SW 1271 (cell line): ENCODE measurements at regions not wholly inside any gene's neighbourhood (a gene's known extent, or its start where the extent isn't known, plus 50 kb on each side); places are given as distances from the start of the nearest gene placed in this dataset.
A peak's percentile ranks its signal among the peaks of the same experiment; 100 is the strongest.

Experiments
- DNase-seq, 2 experiments: peaks; one replicate each; lab custom pipeline; 2025; lab: John Stamatoyannopoulos, UW

DNA sequence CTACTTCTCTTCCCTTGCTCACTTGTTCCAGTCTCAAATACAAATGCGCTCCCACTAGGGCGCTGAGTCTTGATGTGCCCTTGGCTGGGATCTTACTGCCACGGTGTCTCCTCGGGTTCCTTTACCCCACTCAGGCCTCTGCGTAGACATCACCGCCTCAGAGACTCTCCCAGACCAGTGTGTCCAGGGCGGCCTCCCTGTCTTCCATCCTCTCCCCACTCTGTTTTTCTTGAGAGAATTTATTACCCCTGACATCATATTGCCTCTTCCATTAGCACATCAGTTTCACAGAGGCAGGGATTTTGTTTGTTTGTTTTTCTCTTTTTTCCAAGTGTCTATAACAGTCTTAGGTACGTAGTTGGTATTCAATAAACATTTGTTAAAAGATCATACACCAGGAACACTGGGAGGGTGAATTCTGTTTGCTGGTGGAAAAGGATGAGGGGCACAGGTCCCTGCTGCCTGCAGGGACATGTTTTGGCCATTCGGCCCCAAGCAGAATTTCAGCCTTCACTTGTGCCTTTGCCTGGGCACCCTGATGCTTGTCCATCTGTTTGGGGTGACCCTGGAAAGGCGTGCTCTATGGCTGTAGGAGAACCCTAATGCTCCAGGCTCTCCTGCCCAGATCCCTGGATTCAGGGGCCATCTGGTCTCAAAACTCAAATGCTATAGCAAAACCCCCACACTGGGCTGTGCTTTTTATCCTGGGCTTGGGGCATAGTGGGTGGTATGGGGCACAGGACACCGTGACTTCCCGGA is 55.0 kb downstream of the RPL37A start:
- DNase-seq = no peak

DNA sequence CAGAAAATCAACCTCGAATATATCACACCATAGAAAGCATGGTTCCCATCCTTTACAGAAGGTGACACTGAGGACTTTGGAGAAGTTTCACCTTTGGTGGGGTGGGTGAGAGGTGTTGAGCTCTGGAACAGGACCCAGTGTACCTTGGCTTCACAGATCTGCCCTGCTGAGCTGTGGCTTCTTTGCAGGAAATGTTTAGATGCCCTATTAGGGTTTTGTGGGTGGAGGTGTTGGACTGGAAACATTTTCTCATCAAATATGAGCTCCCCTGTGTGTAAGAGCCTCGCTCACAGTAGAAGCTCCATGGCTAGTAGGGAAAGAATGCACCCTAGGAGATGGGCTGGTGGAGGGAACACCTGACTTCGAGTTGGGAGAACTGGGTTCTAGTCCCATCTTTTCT is 55.6 kb downstream of the RPL37A start:
- DNase-seq = no peak

- no peak for DNase-seq
Observed at GRCh38 chr2:216554755-216555154, 56.1 kb downstream of the RPL37A start.

- peak in 1 of 2 experiments; percentile 24 for DNase-seq
Observed at GRCh38 chr2:216555274-216555673, 56.6 kb downstream of the RPL37A start.

GRCh38 chr2:216556202-216556601 is 57.6 kb downstream of the RPL37A start:
- no peak for DNase-seq

DNA sequence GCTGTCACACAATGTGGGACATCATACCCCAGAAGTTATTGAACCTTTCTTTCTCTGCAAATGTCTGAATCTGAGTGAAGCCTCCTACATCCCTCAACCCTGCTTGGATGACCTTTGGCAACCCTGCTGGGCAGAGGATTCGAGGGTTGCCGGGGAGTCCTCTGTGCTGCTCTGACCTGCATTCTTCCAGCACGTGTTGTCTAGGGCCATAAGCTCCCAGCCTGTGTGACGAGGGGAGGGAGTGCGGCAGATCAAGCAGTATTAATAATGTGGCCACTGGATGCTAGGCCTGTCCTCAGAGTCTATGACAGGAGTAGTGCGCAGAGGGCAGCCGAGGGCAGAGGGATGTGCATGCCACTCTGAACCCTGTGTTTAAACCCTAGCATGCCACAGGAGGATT is 58.8 kb downstream of the RPL37A start:
- DNase-seq = no peak

- DNase-seq = no peak
Observed at GRCh38 chr2:216557820-216558219, 59.2 kb downstream of the RPL37A start.

DNA sequence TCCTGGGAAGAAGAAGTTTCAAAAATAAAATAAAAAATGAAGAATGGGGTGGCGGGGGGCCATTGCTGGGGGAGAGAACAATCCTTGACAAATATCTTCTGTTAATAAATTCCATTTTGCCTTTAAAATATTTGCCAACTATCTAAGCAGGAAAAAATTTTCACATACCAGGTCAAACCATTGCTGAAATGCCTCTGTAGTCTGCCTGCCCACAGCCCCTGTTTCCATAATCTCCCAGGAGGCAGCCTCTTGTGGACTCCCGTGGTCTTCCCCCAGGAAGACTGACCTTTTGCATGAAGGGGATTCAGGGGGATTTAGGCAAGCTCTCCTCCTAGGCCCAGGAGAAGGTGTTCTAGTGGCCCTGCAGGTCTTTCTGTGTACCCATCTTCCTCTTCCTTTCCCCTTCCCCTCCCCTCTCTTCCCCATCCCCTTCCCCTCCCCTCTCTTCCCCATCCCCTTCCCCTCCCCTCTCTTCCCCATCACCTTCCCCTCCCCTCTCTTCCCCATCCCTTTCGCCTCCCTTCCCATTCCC is 61.0 kb downstream of the RPL37A start:
- no peak for DNase-seq

DNA sequence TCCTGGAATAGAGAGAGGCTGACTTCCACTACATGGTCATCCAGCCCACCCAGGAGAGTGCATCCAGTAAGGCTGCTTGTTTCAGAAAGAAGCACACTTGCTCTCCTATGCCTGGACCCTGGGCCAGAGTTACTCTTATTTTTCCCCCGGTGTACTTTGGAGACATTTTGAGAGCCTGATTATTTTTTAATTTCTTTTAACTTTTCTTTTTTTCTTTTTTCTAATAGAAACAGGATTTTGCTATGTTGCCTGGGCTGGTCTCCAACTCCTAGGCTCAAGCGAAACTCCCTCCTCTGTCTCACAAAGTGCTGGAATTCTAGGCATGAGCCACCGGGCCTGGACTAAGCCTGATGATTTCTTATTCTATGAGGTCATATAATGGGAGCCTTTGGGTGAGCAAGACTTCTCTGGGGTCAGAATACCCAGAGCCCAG is 62.2 kb downstream of the RPL37A start:
- DNase-seq = no peak

DNA sequence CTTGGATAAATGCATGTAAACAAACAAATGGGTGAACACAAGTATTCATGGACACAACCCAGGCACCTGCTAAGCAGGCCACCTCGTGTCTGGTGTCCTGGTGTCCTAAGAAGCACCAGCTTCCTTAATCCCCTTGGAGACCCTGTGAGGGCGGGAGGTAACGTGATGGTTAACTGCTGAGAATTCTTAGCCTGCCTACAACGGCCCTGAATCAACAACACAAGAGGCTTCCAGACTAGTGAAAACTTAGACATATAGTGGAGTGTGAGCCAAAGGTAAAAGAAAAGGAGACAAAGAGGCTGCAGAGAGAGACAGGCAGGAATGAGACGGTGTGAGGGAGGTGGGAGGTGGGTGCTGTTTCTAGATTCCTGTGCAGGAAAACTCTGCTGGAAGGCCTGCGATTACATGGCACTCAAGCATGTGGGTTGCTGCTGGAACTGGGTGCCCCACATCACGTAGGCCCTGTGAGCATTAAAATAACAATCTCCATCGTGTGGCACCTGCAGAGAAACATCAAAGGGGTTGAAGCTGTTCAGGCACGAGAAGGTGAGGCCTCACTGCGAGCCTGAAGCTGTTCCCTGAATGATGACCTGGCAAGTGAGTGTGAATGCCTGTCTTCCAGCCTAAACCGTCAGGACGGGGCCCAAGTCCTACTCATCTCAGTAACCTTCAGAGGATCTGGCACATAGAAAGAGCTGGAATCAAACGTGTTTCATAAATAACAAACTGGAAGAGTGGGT is 64.2 kb downstream of the RPL37A start:
- DNase-seq = no peak

DNA sequence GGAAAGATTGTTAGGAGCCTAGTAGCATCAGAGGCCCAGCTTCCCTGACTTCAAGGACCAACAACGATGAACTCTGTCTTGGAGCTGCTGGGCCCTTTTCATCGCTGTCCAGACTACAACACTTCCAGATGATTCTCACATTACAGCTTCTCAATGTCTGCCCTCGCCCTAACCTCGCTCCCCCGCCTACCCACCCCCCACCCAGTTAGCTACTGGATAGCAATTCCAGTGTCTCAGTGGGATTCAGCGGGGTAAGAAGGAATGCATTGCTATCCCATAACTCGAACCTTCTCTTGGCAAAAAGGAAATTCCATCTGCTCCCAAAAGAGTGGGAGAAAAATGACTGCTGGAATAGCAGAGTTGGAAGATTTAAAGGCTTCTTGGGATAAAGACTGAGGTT is 65.0 kb downstream of the RPL37A start:
- DNase-seq = no peak

- no peak for DNase-seq
Observed at GRCh38 chr2:216564611-216565010, 66.0 kb downstream of the RPL37A start.

DNA sequence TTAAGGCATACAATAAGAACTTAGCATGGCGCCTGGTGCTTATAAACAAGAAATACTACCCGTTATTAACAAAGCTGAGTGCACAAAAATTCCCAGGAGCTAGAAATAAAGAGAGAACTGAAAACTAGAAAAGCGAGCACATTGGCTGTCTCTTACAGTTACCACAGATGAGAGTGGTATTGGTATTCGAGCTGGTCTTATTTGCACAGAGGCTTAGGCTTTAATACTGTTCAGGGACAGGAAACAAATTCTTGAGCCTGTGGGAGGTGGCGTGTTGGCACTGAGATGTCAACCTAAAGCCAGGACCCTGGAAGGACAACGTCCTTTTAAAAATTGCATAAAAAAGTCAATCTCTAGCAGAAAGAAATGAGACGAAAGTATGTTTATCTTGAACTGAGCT is 67.3 kb upstream of the IGFBP2 start:
- DNase-seq = no peak

GRCh38 chr2:216568576-216568975 is 64.6 kb upstream of the IGFBP2 start:
- DNase-seq = no peak

DNA sequence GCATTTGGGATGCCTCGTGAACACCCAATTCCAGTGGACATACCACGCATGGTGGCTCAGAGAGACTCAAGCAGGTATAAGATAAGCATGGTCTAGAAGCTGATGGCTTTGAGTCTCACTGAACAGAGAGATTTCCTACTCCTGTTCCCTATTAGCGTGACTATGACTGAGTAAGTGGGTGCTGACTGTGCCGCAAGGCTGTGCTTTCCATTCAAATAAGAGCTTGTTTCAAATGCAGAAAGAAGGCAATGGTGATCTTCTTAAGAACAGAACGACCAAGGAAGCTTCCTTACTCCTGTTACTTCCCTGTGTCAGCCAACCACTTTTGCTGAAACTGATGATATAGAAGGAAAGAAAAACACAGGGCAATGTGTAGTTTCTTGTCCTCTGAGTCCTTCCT is 63.5 kb upstream of the IGFBP2 start:
- no peak for DNase-seq

GRCh38 chr2:216570357-216570756 is 62.9 kb upstream of the IGFBP2 start:
- DNase-seq = no peak

GRCh38 chr2:216571178-216571908 is 61.9 kb upstream of the IGFBP2 start:
- no peak for DNase-seq

- no peak for DNase-seq
Observed at GRCh38 chr2:216571909-216572513, 61.2 kb upstream of the IGFBP2 start.

GRCh38 chr2:216572582-216573578 is 60.3 kb upstream of the IGFBP2 start:
- no peak for DNase-seq

DNA sequence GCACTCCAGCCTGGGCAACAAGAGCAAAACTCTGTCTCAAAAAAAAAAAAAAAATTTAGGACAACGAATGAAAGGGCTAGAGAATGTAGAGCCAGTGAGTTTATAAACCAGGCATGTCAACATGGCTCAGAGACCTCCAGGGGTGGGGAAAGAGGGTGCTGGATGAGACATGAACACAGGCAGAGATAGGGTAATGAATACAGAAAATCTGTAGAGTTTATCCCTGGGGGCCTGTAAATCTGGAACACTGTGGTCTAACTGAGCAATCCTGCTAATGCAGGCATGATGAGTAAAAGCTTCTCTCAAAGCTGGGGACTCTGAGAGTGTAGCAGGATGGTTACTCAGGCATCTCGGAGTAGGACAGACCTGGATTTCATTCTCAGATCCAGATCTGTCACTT is 59.2 kb upstream of the IGFBP2 start:
- DNase-seq = no peak

- no peak for DNase-seq
Observed at GRCh38 chr2:216574586-216574985, 58.6 kb upstream of the IGFBP2 start.
